AG10803 (cell line): ENCODE measurements at regions not wholly inside any gene's neighbourhood (a gene's known extent, or its start where the extent isn't known, plus 50 kb on each side); places are given as distances from the start of the nearest gene placed in this dataset.
A peak's percentile ranks its signal among the peaks of the same experiment; 100 is the strongest.

ENCODE experiments used
- DNase-seq: peaks from one replicate; pipeline ENCODE4 v3.0.0; 2010; ENCODE audit warnings: low read depth
- H3K4me3 ChIP-seq: 2 replicates; pipeline ENCODE4 v1.5.1; 2011; ENCODE audit warnings: mild to moderate bottlenecking, low read length, control low read depth
- TF ChIP-seq, protein P1 (sequence below): conservative IDR thresholded peaks from 2 replicates; pipeline ENCODE4 v1.5.1; 2011; ENCODE audit warnings: mild to moderate bottlenecking, low read length, control low read depth, inconsistent platforms

- no peak for DNase-seq
- TF ChIP-seq, protein P1, sequence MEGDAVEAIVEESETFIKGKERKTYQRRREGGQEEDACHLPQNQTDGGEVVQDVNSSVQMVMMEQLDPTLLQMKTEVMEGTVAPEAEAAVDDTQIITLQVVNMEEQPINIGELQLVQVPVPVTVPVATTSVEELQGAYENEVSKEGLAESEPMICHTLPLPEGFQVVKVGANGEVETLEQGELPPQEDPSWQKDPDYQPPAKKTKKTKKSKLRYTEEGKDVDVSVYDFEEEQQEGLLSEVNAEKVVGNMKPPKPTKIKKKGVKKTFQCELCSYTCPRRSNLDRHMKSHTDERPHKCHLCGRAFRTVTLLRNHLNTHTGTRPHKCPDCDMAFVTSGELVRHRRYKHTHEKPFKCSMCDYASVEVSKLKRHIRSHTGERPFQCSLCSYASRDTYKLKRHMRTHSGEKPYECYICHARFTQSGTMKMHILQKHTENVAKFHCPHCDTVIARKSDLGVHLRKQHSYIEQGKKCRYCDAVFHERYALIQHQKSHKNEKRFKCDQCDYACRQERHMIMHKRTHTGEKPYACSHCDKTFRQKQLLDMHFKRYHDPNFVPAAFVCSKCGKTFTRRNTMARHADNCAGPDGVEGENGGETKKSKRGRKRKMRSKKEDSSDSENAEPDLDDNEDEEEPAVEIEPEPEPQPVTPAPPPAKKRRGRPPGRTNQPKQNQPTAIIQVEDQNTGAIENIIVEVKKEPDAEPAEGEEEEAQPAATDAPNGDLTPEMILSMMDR, result no peak
- H3K4me3 ChIP-seq, result no peak overlapping the region
These were observed 242.0 kb upstream of the TTC14 start for GRCh38 chr3:180359953-180360279.

GRCh38 chr3:180362081-180362480, 239.9 kb upstream of the TTC14 start:
- TF ChIP-seq, protein P1, result no peak
- DNase-seq, result no peak
- H3K4me3 ChIP-seq, result no peak overlapping the region

- TF ChIP-seq, protein P1, result no peak
- no peak for DNase-seq
- H3K4me3 ChIP-seq, result no peak overlapping the region
These were observed 226.1 kb upstream of the TTC14 start for GRCh38 chr3:180375831-180376230.

DNA sequence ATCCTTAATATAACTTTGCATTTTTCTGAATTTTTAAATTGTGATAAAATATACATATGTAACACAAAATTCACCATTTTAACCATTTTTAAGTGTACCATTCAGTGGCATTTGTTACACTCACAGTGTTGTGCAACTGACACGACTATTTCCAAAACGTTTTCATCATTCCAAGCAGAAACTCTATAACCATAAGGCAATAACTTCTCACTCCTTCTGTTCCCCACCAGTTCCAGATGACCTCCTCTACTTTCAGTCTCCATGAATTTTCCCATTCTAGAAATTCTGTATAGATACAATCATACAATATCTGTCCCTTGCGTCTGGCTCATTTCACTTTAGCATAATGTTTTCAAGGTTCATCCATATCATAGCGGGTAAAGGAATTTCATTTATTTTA, 223.5 kb upstream of the TTC14 start:
- no peak overlapping the region for H3K4me3 ChIP-seq
- TF ChIP-seq, protein P1, result no peak
- DNase-seq, result no peak

GRCh38 chr3:180382638-180383180, 219.3 kb upstream of the TTC14 start:
- H3K4me3 ChIP-seq, result no peak overlapping the region
- no peak for DNase-seq
- TF ChIP-seq, protein P1, result no peak

DNA sequence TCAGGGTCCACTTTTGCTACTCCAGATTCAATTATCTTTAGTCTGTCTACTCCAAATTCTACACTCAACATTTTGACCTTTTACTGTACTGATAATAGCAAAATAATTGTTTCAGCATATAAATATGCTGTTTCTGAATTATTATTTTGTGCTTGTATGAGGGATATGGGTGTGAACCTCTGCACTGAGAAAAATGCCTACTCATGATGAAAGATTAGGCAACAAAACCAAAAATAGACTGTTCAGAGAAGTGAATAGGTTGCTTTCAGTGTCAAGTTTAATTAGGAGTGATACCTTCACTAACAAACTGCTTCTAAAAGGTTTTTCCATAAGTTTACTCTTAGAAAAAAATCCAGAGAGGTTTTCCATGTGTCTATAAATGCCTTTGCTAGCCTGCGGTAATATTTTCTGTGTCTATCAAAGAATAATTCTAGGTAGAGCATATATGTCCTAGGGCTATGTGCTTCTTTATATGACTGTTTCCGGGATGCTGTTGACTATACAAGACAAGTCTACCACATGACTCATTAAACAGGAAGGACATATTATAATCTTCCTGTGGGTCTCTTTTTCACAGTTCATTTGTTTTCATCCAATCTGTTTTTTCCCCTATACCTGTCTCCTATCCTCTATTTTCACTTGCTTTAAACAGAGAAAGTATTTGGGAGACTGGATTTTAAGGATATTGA, 218.5 kb upstream of the TTC14 start:
- no peak overlapping the region for H3K4me3 ChIP-seq
- DNase-seq, result peak; percentile 25
- TF ChIP-seq, protein P1, result no peak

DNA sequence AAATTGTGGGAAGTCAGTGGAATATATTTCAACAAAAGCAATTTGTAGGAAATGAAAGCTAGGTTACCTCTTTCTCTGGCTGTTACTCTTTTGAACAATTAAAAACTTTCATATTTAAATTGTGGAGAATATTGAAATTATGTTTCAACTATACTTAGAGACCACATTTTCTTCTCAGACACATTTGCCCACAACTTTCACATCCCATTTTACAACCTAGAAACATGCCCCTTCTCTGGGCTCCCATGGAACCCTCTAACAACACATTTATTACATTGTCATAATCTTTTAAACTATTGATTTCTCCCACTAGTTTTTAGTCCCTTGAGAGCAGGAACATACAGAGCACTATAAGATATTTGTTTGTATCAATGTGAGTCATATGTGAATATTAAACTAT, 211.7 kb upstream of the TTC14 start:
- TF ChIP-seq, protein P1, result no peak
- no peak overlapping the region for H3K4me3 ChIP-seq
- DNase-seq, result no peak
